Ovary (tissue), 7 donors: ENCODE measurements at regions not wholly inside any gene's neighbourhood (a gene's known extent, or its start where the extent isn't known, plus 50 kb on each side); places are given as distances from the start of the nearest gene placed in this dataset.

Source experiments
- DNase-seq, 5 donors: peaks; one replicate each; pipeline ENCODE4 v3.0.0-alpha.2; 2019 to 2020
- H3K27ac ChIP-seq, 2 donors: fragments of 200-600 bp; one replicate each; pipeline versions ENCODE4 v1.5.1 to v1.8.0; 2019 to 2022
- H3K27me3 ChIP-seq: fragments of 200-600 bp; one replicate; pipeline ENCODE4 v1.8.0; 2022
- H3K36me3 ChIP-seq: fragments of 200-600 bp; sonication (generic); one replicate; pipeline ENCODE4 v1.5.1; 2019
- H3K4me1 ChIP-seq: one replicate; pipeline ENCODE4 v1.8.1; 2013; ENCODE audit warnings: mild to moderate bottlenecking, moderate library complexity; ENCODE audit not compliant: insufficient read depth
- H3K4me3 ChIP-seq: fragments of 200-600 bp; sonication (generic); one replicate; pipeline ENCODE4 v1.5.1; 2017
- H3K9me3 ChIP-seq, 2 donors: fragments of 200-600 bp in 1 of 2; sonication (generic) in 1 of 2; one replicate each; pipeline versions ENCODE4 v1.5.1 to v1.8.1; 2013 to 2019; ENCODE audit warnings: mild to moderate bottlenecking in 1 of 2, moderate library complexity in 1 of 2
- EP300 ChIP-seq: sonication (generic); formaldehyde crosslinking; IDR thresholded peaks from one replicate; pipeline ENCODE4 v1.6.1; 2017; ENCODE audit warnings: antibody characterized with exemption
- POLR2A ChIP-seq: fragments of 450-650 bp; IDR thresholded peaks from one replicate; pipeline ENCODE4 v1.6.1; 2017; ENCODE audit warnings: antibody characterized with exemption, mild to moderate bottlenecking, moderate library complexity
- WGBS, 3 donors: extraction: QIAGEN DNeasy Blood & Tissue Kit in 1 of 3; methylation state at CpG; one replicate each; pipeline versions ENCODE4 v1.1.5 to v1.1.7; 2013 to 2017; 5-methylcytosine and 5-hydroxymethylcytosine counted together
- intact Hi-C, 4 donors: fragments of 100-400 bp; cut with DNase I; formaldehyde crosslinking; loops; one replicate each; pipeline versions ENCODE4 v1.11.0 to v1.15.1; 2022 to 2023
- TF ChIP-seq, protein P1 (sequence below), 3 donors: fragments of 450-650 bp in 2 of 3; fragments of 200-600 bp in 1 of 3; IDR thresholded peaks; one replicate each; pipeline versions ENCODE4 v1.5.1 to v1.8.0; 2016 to 2022; ENCODE audit warnings: antibody characterized with exemption in 3 of 3, mild to moderate bottlenecking in 1 of 3
- donor health status: DM: no; HTN: no; CAD: no; lungs with moderate emphysema.
- donor health status: DM: no; HTN: no; CAD: no.
- donor health status: Bipolar disorder and iron deficiency.
- donor health status: DM: no; HTN: no; CAD: no.
- donor health status: DM: yes; HTN: yes; CAD: no.

GRCh38 chr3:83633758-83634157 is 1325.0 kb upstream of the CADM2 start:
- intact Hi-C loops = no loop called here
- no peak overlapping the region for H3K27ac ChIP-seq
- no peak overlapping the region for H3K4me3 ChIP-seq
- H3K9me3 ChIP-seq = no peaks in the 10 kb centered on the region
- H3K4me1 ChIP-seq = no peaks in the 10 kb centered on the region
- no peak for TF ChIP-seq POLR2A
- TF ChIP-seq EP300 = no peak
- TF ChIP-seq, protein P1, sequence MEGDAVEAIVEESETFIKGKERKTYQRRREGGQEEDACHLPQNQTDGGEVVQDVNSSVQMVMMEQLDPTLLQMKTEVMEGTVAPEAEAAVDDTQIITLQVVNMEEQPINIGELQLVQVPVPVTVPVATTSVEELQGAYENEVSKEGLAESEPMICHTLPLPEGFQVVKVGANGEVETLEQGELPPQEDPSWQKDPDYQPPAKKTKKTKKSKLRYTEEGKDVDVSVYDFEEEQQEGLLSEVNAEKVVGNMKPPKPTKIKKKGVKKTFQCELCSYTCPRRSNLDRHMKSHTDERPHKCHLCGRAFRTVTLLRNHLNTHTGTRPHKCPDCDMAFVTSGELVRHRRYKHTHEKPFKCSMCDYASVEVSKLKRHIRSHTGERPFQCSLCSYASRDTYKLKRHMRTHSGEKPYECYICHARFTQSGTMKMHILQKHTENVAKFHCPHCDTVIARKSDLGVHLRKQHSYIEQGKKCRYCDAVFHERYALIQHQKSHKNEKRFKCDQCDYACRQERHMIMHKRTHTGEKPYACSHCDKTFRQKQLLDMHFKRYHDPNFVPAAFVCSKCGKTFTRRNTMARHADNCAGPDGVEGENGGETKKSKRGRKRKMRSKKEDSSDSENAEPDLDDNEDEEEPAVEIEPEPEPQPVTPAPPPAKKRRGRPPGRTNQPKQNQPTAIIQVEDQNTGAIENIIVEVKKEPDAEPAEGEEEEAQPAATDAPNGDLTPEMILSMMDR (IDR thresholded peaks at IDR 0.05) = no peak
- no peak for DNase-seq
- 76 to 83% (median 80%) methylated on average over 10 of the region's 10 CpGs for WGBS, 3 donors
- no peaks in the 10 kb centered on the region for H3K27me3 ChIP-seq
- no peaks in the 10 kb centered on the region for H3K36me3 ChIP-seq

GRCh38 chr3:83649692-83650091 is 1309.1 kb upstream of the CADM2 start:
- H3K27ac ChIP-seq = no peak overlapping the region
- no peaks in the 10 kb centered on the region for H3K4me1 ChIP-seq
- TF ChIP-seq POLR2A = no peak
- TF ChIP-seq EP300 = no peak
- no peaks in the 10 kb centered on the region for H3K9me3 ChIP-seq
- 86 to 92% (median 90%) methylated on average over 8 of the region's 8 CpGs for whole genome bisulfite sequencing, 3 donors
- no peaks in the 10 kb centered on the region for H3K36me3 ChIP-seq
- intact Hi-C loops = no loop called here
- no peak overlapping the region for H3K4me3 ChIP-seq
- DNase-seq = no peak
- no peaks in the 10 kb centered on the region for H3K27me3 ChIP-seq

- Histone ChIP-seq H3K9me3 (no peaks in the 10 kb centered on the region), H3K27ac (no peak overlapping the region), H3K36me3 (no peaks in the 10 kb centered on the region), H3K27me3 (no peaks in the 10 kb centered on the region), H3K4me1 (no peaks in the 10 kb centered on the region), H3K4me3 (no peak overlapping the region)
- WGBS, 3 donors = 86 to 95% (median 90%) methylated on average over 1 of the region's 1 CpG
- TF ChIP-seq, protein P1 (IDR thresholded peaks at IDR 0.05) = no peak
- no peak for TF ChIP-seq EP300
- TF ChIP-seq POLR2A = no peak
- no peak for DNase-seq
- intact Hi-C loops = no loop called here
These were observed 1303.7 kb upstream of the CADM2 start for GRCh38 chr3:83655083-83655482.

- no peak overlapping the region for H3K4me3 ChIP-seq
- intact Hi-C loops = no loop called here
- no peaks in the 10 kb centered on the region for H3K36me3 ChIP-seq
- no peak for DNase-seq
- TF ChIP-seq EP300 (no peak), POLR2A (no peak)
- TF ChIP-seq, protein P1 (IDR thresholded peaks at IDR 0.05) = no peak
- no peaks in the 10 kb centered on the region for H3K4me1 ChIP-seq
- H3K27me3 ChIP-seq = no peaks in the 10 kb centered on the region
- WGBS, 3 donors = 79 to 85% (median 83%) methylated on average over 4 of the region's 4 CpGs
- H3K9me3 ChIP-seq = no peaks in the 10 kb centered on the region
- no peak overlapping the region for H3K27ac ChIP-seq
These were observed 1296.3 kb upstream of the CADM2 start for GRCh38 chr3:83662381-83662960.

- Histone ChIP-seq H3K4me1 (no peaks in the 10 kb centered on the region), H3K36me3 (no peaks in the 10 kb centered on the region), H3K27ac (no peak overlapping the region), H3K27me3 (no peaks in the 10 kb centered on the region), H3K9me3 (no peaks in the 10 kb centered on the region), H3K4me3 (no peak overlapping the region)
- no peak for DNase-seq
- intact Hi-C loops = no loop called here
- WGBS, 3 donors = 78 to 84% (median 80%) methylated on average over 1 of the region's 1 CpG
- TF ChIP-seq, protein P1 (IDR thresholded peaks at IDR 0.05) = no peak
- TF ChIP-seq POLR2A (no peak), EP300 (no peak)
These were observed 1288.4 kb upstream of the CADM2 start for GRCh38 chr3:83670416-83670815.
